ENCODE measurements at regions not wholly inside any gene's neighbourhood (a gene's known extent, or its start where the extent isn't known, plus 50 kb on each side); places are given as distances from the start of the nearest gene placed in this dataset.
A peak's percentile ranks its signal among the peaks of the same experiment; 100 is the strongest.

GRCh38 chr22:47851586-47851985 is 1089.1 kb downstream of the TBC1D22A start:
- DNase-seq: no peak

GRCh38 chr22:47850644-47851151 is 1088.2 kb downstream of the TBC1D22A start:
- DNase-seq: no peak

GRCh38 chr22:47849576-47849975 is 1087.1 kb downstream of the TBC1D22A start:
- DNase-seq: no peak

GRCh38 chr22:47848184-47848920 is 1085.9 kb downstream of the TBC1D22A start:
- no peak for DNase-seq

- DNase-seq: no peak
These were observed 1084.9 kb downstream of the TBC1D22A start for GRCh38 chr22:47847131-47847890.

- DNase-seq: no peak
These were observed 1083.8 kb downstream of the TBC1D22A start for GRCh38 chr22:47846206-47846605.

GRCh38 chr22:47842119-47842518 is 1079.7 kb downstream of the TBC1D22A start:
- DNase-seq: no peak

- DNase-seq: no peak
These were observed 1078.7 kb downstream of the TBC1D22A start for GRCh38 chr22:47841156-47841555.

- no peak for DNase-seq
These were observed 1077.3 kb downstream of the TBC1D22A start for GRCh38 chr22:47839595-47840227.

- peak; percentile 17 for DNase-seq
These were observed 1075.3 kb downstream of the TBC1D22A start for GRCh38 chr22:47837703-47838102.

- no peak for DNase-seq
These were observed 1074.5 kb downstream of the TBC1D22A start for GRCh38 chr22:47836957-47837356.

- DNase-seq: no peak
These were observed 1073.3 kb downstream of the TBC1D22A start for GRCh38 chr22:47835726-47836125.

- no peak for DNase-seq
These were observed 1063.6 kb downstream of the TBC1D22A start for GRCh38 chr22:47826016-47826415.

GRCh38 chr22:47822422-47822821 is 1060.0 kb downstream of the TBC1D22A start:
- no peak for DNase-seq

- DNase-seq: no peak
These were observed 1056.0 kb downstream of the TBC1D22A start for GRCh38 chr22:47818496-47818895.

GRCh38 chr22:47817380-47817779 is 1054.9 kb downstream of the TBC1D22A start:
- DNase-seq: no peak

- no peak for DNase-seq
These were observed 1054.4 kb downstream of the TBC1D22A start for GRCh38 chr22:47816863-47817210.

- DNase-seq: no peak
These were observed 1053.8 kb downstream of the TBC1D22A start for GRCh38 chr22:47816121-47816862.

GRCh38 chr22:47814474-47814873 is 1052.0 kb downstream of the TBC1D22A start:
- no peak for DNase-seq

GRCh38 chr22:47813661-47814060 is 1051.2 kb downstream of the TBC1D22A start:
- DNase-seq: no peak

GRCh38 chr22:47811971-47812370 is 1049.5 kb downstream of the TBC1D22A start:
- DNase-seq: no peak

- no peak for DNase-seq
These were observed 1048.4 kb downstream of the TBC1D22A start for GRCh38 chr22:47810505-47811500.
